ENCODE measurements at regions not wholly inside any gene's neighbourhood (a gene's known extent, or its start where the extent isn't known, plus 50 kb on each side); places are given as distances from the start of the nearest gene placed in this dataset.

DNA sequence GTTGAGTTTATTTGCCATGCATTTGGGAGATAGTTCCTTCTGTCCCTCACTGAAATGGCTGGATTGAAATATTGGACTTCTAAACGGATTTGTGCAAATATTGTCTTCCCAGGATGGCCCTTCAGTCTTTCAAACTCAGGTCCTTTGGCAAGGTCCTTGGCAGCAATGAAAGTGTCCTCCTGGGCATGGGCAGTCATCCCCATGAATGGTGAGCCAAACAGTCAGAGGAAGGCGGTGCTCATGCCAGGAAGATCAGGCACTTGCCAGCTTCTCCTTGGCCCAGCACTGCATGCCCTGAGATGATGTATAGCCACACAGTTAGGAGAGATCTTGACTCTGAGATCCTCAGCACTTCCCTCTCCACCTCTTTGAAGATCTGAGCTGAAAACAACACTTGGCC, 221.4 kb upstream of the KLF4 start:
- TF ChIP-seq POLR2A (IDR thresholded peaks at IDR 0.05) (no peak), EP300 (IDR thresholded peaks at IDR 0.05) (no peak)
- TF ChIP-seq, protein P1, sequence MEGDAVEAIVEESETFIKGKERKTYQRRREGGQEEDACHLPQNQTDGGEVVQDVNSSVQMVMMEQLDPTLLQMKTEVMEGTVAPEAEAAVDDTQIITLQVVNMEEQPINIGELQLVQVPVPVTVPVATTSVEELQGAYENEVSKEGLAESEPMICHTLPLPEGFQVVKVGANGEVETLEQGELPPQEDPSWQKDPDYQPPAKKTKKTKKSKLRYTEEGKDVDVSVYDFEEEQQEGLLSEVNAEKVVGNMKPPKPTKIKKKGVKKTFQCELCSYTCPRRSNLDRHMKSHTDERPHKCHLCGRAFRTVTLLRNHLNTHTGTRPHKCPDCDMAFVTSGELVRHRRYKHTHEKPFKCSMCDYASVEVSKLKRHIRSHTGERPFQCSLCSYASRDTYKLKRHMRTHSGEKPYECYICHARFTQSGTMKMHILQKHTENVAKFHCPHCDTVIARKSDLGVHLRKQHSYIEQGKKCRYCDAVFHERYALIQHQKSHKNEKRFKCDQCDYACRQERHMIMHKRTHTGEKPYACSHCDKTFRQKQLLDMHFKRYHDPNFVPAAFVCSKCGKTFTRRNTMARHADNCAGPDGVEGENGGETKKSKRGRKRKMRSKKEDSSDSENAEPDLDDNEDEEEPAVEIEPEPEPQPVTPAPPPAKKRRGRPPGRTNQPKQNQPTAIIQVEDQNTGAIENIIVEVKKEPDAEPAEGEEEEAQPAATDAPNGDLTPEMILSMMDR (IDR thresholded peaks at IDR 0.05): no peak
